HCT116 (cell line): ENCODE measurements at regions not wholly inside any gene's neighbourhood (a gene's known extent, or its start where the extent isn't known, plus 50 kb on each side); places are given as distances from the start of the nearest gene placed in this dataset.

ENCODE experiments used
- ATAC-seq: fragments of 200-7000 bp; cut with Tn5 transposase; 2 replicates; pipeline ENCODE4 v1.9.1; 2020; ENCODE audit warnings: mild to moderate bottlenecking, moderate library complexity
- BruUV-seq: library from RNA; stranded (reverse); fragments of 400-500 nt; replicated peaks from 2 replicates; lab custom pipeline; 2021; lab: Mats Ljungman, UMichigan
- CTCF ChIA-PET: fragments of 300-600 bp; sonication (Branson Sonifier 250); formaldehyde crosslinking; loops from one replicate; lab custom pipeline; 2021; ENCODE audit warnings: antibody characterized with exemption; lab: Charles Lee
- POLR2A ChIA-PET: fragments of 300-600, 350-600 bp; sonication (Branson Sonifier 250); formaldehyde crosslinking; loops from one replicate; lab custom pipeline; 2021; ENCODE audit warnings: antibody characterized with exemption; lab: Charles Lee
- RAD21 ChIA-PET, 2 experiments: fragments of 300-600 bp; sonication (Branson Sonifier 250); formaldehyde crosslinking; loops; one replicate each; lab custom pipeline; 2023; ENCODE audit warnings: low total read pairs in 2 of 2; ENCODE audit not compliant: uncharacterized antibody in 2 of 2, unreplicated experiment in 2 of 2, low non-redundant PET in 1 of 2; lab: Charles Lee
- DNase-seq: peaks from one replicate; pipeline ENCODE4 v3.0.0-alpha.2; 2010; ENCODE audit warnings: low read depth, low spot score
- H2AFZ ChIP-seq: fragments of 200-600 bp; shearing (Covaris generic), sonication (generic); 2 replicates; pipeline ENCODE4 v1.6.1; 2017; ENCODE audit warnings: low read depth, mixed run types, mixed read lengths, antibody characterized with exemption, low read length; ENCODE audit not compliant: poor library complexity, severe bottlenecking
- H3K27ac ChIP-seq: 2 replicates; pipeline ENCODE4 v1.5.1; 2012; ENCODE audit warnings: low read depth, low read length
- H3K27me3 ChIP-seq: fragments of 200-600 bp; sonication (generic); 2 replicates; pipeline ENCODE4 v1.6.1; 2016; ENCODE audit warnings: mixed run types, low read length, mixed read lengths; ENCODE audit not compliant: insufficient read depth
- H3K36me3 ChIP-seq, 2 experiments: fragments of 200-500 bp in 1 of 2; fragments of 200-600 bp in 1 of 2; sonication (Bioruptor generic) in 1 of 2; sonication (generic) in 1 of 2; 2 replicates each; pipeline versions ENCODE4 v1.5.1 to v1.6.1; 2014 to 2016; ENCODE audit warnings: low read length in 2 of 2, inconsistent platforms in 1 of 2, mixed read lengths in 1 of 2, mixed run types in 1 of 2; ENCODE audit not compliant: insufficient read depth in 2 of 2, control insufficient read depth in 1 of 2
- H3K4me1 ChIP-seq, 2 experiments: fragments of 200-600 bp in 1 of 2; sonication (generic) in 1 of 2; 2 replicates each; pipeline versions ENCODE4 v1.5.1 to v1.6.1; 2012 to 2017; ENCODE audit warnings: low read length in 2 of 2, inconsistent platforms in 1 of 2, mild to moderate bottlenecking in 1 of 2, mixed read lengths in 1 of 2, mixed run types in 1 of 2, moderate library complexity in 1 of 2; ENCODE audit not compliant: insufficient read depth in 2 of 2, control insufficient read depth in 1 of 2
- H3K4me2 ChIP-seq: fragments of 200-600 bp; sonication (generic); 2 replicates; pipeline ENCODE4 v1.6.1; 2017; ENCODE audit warnings: mixed run types, low read length, mixed read lengths
- H3K4me3 ChIP-seq, 2 experiments: fragments of 200-600 bp in 1 of 2; sonication (generic) in 1 of 2; replicated peaks in 1 of 2; 2 replicates each; pipeline ENCODE4 v1.5.1; 2011 to 2016; ENCODE audit warnings: low read length in 2 of 2, control low read depth in 1 of 2, low read depth in 1 of 2, mild to moderate bottlenecking in 1 of 2, mixed read lengths in 1 of 2, mixed run types in 1 of 2
- H3K79me2 ChIP-seq: fragments of 200-600 bp; sonication (generic); 2 replicates; pipeline ENCODE4 v1.6.1; 2017; ENCODE audit warnings: mild to moderate bottlenecking, mixed run types, low read length, moderate library complexity, mixed read lengths; ENCODE audit not compliant: insufficient read depth
- H3K9ac ChIP-seq: fragments of 200-600 bp; sonication (generic); 2 replicates; pipeline ENCODE4 v1.6.1; 2016; ENCODE audit warnings: low read length, mixed read lengths
- H3K9me2 ChIP-seq: fragments of 200-600 bp; sonication (generic), shearing (Covaris generic); 2 replicates; pipeline ENCODE4 v1.6.1; 2017; ENCODE audit warnings: mixed run types, mild to moderate bottlenecking, moderate library complexity; ENCODE audit not compliant: insufficient read depth
- H3K9me3 ChIP-seq, 2 experiments: fragments of 200-500 bp in 1 of 2; fragments of 200-600 bp in 1 of 2; sonication (Bioruptor generic) in 1 of 2; sonication (generic) in 1 of 2; 2 replicates each; pipeline ENCODE4 v1.6.1; 2014 to 2017; ENCODE audit warnings: low read length in 2 of 2, mixed read lengths in 2 of 2, inconsistent platforms in 1 of 2, low read depth in 1 of 2, mild to moderate bottlenecking in 1 of 2, mixed run types in 1 of 2, moderate library complexity in 1 of 2; ENCODE audit not compliant: control insufficient read depth in 1 of 2, insufficient read depth in 1 of 2
- H4K20me1 ChIP-seq: fragments of 200-600 bp; sonication (generic), shearing (Covaris generic); 2 replicates; pipeline ENCODE4 v1.6.1; 2017; ENCODE audit warnings: mixed run types, mild to moderate bottlenecking, moderate library complexity; ENCODE audit not compliant: insufficient read depth
- ELF1 ChIP-seq: IDR thresholded peaks from 2 replicates; pipeline ENCODE4 v1.6.1; 2012; ENCODE audit warnings: low read depth, borderline replicate concordance
- EZH2phosphoT487 ChIP-seq: fragments of 200-600 bp; IDR thresholded peaks from 2 replicates; pipeline ENCODE4 v1.6.1; 2018; ENCODE audit warnings: antibody characterized with exemption, borderline replicate concordance
- RAD21 ChIP-seq: IDR thresholded peaks from 2 replicates; pipeline ENCODE4 v1.6.1; 2012; ENCODE audit warnings: low read depth, mild to moderate bottlenecking
- SRF ChIP-seq: IDR thresholded peaks from 2 replicates; pipeline ENCODE4 v1.6.1; 2012; ENCODE audit warnings: low read depth
- YY1 ChIP-seq: IDR thresholded peaks from 2 replicates; pipeline ENCODE4 v1.6.1; 2011; ENCODE audit warnings: low read length, low read depth, moderate library complexity, mild to moderate bottlenecking; ENCODE audit not compliant: insufficient replicate concordance; ENCODE audit errors: extremely low read depth
- ZFX ChIP-seq: fragments of 450-650 bp; IDR thresholded peaks from 2 replicates; pipeline ENCODE4 v1.6.1; 2017
- ZNF274 ChIP-seq: fragments of 200-500 bp; sonication (Bioruptor generic); IDR thresholded peaks from 2 replicates; pipeline ENCODE4 v1.6.1; 2014; ENCODE audit warnings: mild to moderate bottlenecking, low read depth, low read length, inconsistent platforms
- intact Hi-C: fragments of 100-400 bp; cut with micrococcal nuclease; formaldehyde crosslinking; loops from 2 replicates; pipeline ENCODE4 v1.10.0; 2022
- TF ChIP-seq, protein P1 (sequence below): IDR thresholded peaks from 2 replicates; pipeline ENCODE4 v1.6.1; 2012
- TF ChIP-seq, protein P2 (sequence below): IDR thresholded peaks from 2 replicates; pipeline ENCODE4 v1.6.1; 2012; ENCODE audit warnings: low read depth
- TF ChIP-seq, protein P3 (sequence below): IDR thresholded peaks from 2 replicates; pipeline ENCODE4 v1.6.1; 2012

DNA sequence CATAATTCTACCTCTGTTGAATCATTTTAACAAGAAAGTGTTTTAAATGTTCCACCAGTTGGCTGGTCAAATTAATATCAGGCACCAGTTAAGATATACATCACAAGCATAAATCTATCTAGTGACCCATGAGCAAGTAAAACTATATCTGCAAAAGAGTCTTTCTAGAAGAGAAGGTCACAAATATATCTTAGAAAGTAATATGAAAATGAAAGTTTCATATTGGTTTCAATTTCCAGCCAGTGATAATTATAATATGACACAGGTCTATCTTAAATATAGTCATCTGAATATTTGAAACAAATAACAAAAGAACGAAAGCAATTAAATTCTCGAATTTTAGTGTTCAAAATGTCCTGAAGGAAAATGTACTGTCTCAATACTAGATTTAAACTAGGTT is 282.5 kb upstream of the KYNU start:
- intact Hi-C loops, result no loop called here
- TF ChIP-seq, protein P1, sequence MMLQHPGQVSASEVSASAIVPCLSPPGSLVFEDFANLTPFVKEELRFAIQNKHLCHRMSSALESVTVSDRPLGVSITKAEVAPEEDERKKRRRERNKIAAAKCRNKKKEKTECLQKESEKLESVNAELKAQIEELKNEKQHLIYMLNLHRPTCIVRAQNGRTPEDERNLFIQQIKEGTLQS, result no peak
- TF ChIP-seq, protein P2, sequence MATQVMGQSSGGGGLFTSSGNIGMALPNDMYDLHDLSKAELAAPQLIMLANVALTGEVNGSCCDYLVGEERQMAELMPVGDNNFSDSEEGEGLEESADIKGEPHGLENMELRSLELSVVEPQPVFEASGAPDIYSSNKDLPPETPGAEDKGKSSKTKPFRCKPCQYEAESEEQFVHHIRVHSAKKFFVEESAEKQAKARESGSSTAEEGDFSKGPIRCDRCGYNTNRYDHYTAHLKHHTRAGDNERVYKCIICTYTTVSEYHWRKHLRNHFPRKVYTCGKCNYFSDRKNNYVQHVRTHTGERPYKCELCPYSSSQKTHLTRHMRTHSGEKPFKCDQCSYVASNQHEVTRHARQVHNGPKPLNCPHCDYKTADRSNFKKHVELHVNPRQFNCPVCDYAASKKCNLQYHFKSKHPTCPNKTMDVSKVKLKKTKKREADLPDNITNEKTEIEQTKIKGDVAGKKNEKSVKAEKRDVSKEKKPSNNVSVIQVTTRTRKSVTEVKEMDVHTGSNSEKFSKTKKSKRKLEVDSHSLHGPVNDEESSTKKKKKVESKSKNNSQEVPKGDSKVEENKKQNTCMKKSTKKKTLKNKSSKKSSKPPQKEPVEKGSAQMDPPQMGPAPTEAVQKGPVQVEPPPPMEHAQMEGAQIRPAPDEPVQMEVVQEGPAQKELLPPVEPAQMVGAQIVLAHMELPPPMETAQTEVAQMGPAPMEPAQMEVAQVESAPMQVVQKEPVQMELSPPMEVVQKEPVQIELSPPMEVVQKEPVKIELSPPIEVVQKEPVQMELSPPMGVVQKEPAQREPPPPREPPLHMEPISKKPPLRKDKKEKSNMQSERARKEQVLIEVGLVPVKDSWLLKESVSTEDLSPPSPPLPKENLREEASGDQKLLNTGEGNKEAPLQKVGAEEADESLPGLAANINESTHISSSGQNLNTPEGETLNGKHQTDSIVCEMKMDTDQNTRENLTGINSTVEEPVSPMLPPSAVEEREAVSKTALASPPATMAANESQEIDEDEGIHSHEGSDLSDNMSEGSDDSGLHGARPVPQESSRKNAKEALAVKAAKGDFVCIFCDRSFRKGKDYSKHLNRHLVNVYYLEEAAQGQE, result no peak
- TF ChIP-seq ELF1, result no peak
- TF ChIP-seq EZH2phosphoT487, result no peak
- TF ChIP-seq ZNF274, result no peak
- TF ChIP-seq, protein P3, sequence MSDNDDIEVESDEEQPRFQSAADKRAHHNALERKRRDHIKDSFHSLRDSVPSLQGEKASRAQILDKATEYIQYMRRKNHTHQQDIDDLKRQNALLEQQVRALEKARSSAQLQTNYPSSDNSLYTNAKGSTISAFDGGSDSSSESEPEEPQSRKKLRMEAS, result no peak
- TF ChIP-seq ZFX, result no peak
- TF ChIP-seq SRF, result no peak
- TF ChIP-seq YY1, result no peak
- TF ChIP-seq RAD21, result no peak
- TF ChIP-seq, all 23 proteins: peak for 0

More for the DNA sequence above, 282.5 kb upstream of the KYNU start:
- Histone ChIP-seq H3K27ac (no peak overlapping the region), H3K36me3 (no peaks in the 10 kb centered on the region), H3K4me2 (no peak overlapping the region), H4K20me1 (no peaks in the 10 kb centered on the region), H2AFZ (no peak overlapping the region), H3K9ac (no peak overlapping the region), H3K79me2 (no peaks in the 10 kb centered on the region), H3K4me3 (no peak overlapping the region), H3K27me3 (no peaks in the 10 kb centered on the region), H3K9me2 (no peaks in the 10 kb centered on the region), H3K4me1 (no peaks in the 10 kb centered on the region), H3K9me3 (no peaks in the 10 kb centered on the region)
- ATAC-seq, result no peak
- ChIA-PET POLR2A (no interaction called here), CTCF (no interaction called here), RAD21 (no interaction called here)
- no TSS peak for BruUV-seq
- DNase-seq, result no peak
